NCI-H1417 treated with DMSO at 0.1 percent for 48 hours (cell line): ENCODE measurements at regions not wholly inside any gene's neighbourhood (a gene's known extent, or its start where the extent isn't known, plus 50 kb on each side); places are given as distances from the start of the nearest gene placed in this dataset.
"Not testable (repeated sequence)": the region's sequence is repeated elsewhere in the genome, so short reads cannot be mapped to it uniquely, and the experiment has no call there.

ENCODE experiments used
- DNase-seq: peaks from one replicate; lab custom pipeline; 2025; lab: John Stamatoyannopoulos, UW

GRCh38 chr15:62412686-62413085 lies 247.6 kb upstream of the C2CD4B start:
- no peak for DNase-seq

GRCh38 chr15:62413153-62413552 lies 248.1 kb upstream of the C2CD4B start:
- DNase-seq: no peak

- no peak for DNase-seq
Observed at GRCh38 chr15:62413786-62414185, 248.7 kb upstream of the C2CD4B start.

- DNase-seq: no peak
Observed at GRCh38 chr15:62415498-62415897, 250.4 kb upstream of the C2CD4B start.

- DNase-seq: no peak
Observed at GRCh38 chr15:62416526-62416925, 251.4 kb upstream of the C2CD4B start.

GRCh38 chr15:62417439-62417838 lies 252.4 kb upstream of the C2CD4B start:
- no peak for DNase-seq

- DNase-seq: not testable (repeated sequence)
Observed at GRCh38 chr15:62418496-62418895, 253.4 kb upstream of the C2CD4B start.

GRCh38 chr15:62419192-62419591 lies 254.1 kb upstream of the C2CD4B start:
- no peak for DNase-seq

GRCh38 chr15:62420371-62420770 lies 255.3 kb upstream of the C2CD4B start:
- DNase-seq: not testable (repeated sequence)

GRCh38 chr15:62421289-62421688 lies 256.2 kb upstream of the C2CD4B start:
- DNase-seq: no peak

- DNase-seq: no peak
Observed at GRCh38 chr15:62426387-62426956, 261.4 kb upstream of the C2CD4B start.

- no peak for DNase-seq
Observed at GRCh38 chr15:62428259-62428658, 263.2 kb upstream of the C2CD4B start.

- DNase-seq: no peak
Observed at GRCh38 chr15:62428851-62429598, 263.9 kb upstream of the C2CD4B start.

GRCh38 chr15:62430056-62430455 lies 265.0 kb upstream of the C2CD4B start:
- DNase-seq: no peak

- DNase-seq: no peak
Observed at GRCh38 chr15:62430552-62430951, 265.5 kb upstream of the C2CD4B start.

GRCh38 chr15:62431008-62431797 lies 266.1 kb upstream of the C2CD4B start:
- DNase-seq: no peak

GRCh38 chr15:62431817-62432216 lies 266.7 kb upstream of the C2CD4B start:
- no peak for DNase-seq

GRCh38 chr15:62432702-62433398 lies 267.8 kb upstream of the C2CD4B start:
- DNase-seq: no peak

GRCh38 chr15:62436235-62436634 lies 271.1 kb upstream of the C2CD4B start:
- no peak for DNase-seq

- no peak for DNase-seq
Observed at GRCh38 chr15:62437753-62438152, 272.7 kb upstream of the C2CD4B start.

- no peak for DNase-seq
Observed at GRCh38 chr15:62439543-62440016, 274.5 kb upstream of the C2CD4B start.

- DNase-seq: no peak
Observed at GRCh38 chr15:62440362-62441105, 275.4 kb upstream of the C2CD4B start.
